T-cell (primary cell): ENCODE measurements at regions not wholly inside any gene's neighbourhood (a gene's known extent, or its start where the extent isn't known, plus 50 kb on each side); places are given as distances from the start of the nearest gene placed in this dataset.

Experiments
- ATAC-seq, 4 experiments: fragments of 200-7000 bp in 3 of 4; fragments of 150-1000 bp in 1 of 4; cut with Tn5 transposase; replicated peaks in 1 of 4; 1 replicate in 3 of 4; 2 replicates in 1 of 4; pipeline ENCODE4 v1.10.0; 2021; ENCODE audit warnings: moderate library complexity in 3 of 4, mild to moderate bottlenecking in 2 of 4, moderate number of reproducible peaks in 1 of 4
- CTCF ChIA-PET, 2 donors: fragments of 300-600 bp; sonication (Branson Sonifier 250); formaldehyde crosslinking; loops; one replicate each; lab custom pipeline; 2022; ENCODE audit warnings: antibody characterized with exemption in 2 of 2; lab: Charles Lee
- POLR2A ChIA-PET, 2 donors: fragments of 300-600 bp; sonication (Branson Sonifier 250); formaldehyde crosslinking; loops; one replicate each; lab custom pipeline; 2022; ENCODE audit warnings: antibody characterized with exemption in 2 of 2; lab: Charles Lee
- DNase-seq, 35 experiments: peaks; one replicate each; pipeline versions ENCODE4 v3.0.0 to v3.0.0-alpha.2; 2013 to 2023
- H3K27ac ChIP-seq: one replicate; pipeline ENCODE4 v1.5.1; 2013; ENCODE audit warnings: low read length
- H3K27me3 ChIP-seq, 2 experiments: replicated peaks in 1 of 2; 1 replicate in 1 of 2; 2 replicates in 1 of 2; pipeline versions ENCODE4 v1.6.1 to v1.7.0; 2013; ENCODE audit warnings: low read length in 1 of 2, mixed read lengths in 1 of 2; ENCODE audit not compliant: control insufficient read depth in 2 of 2, insufficient read depth in 2 of 2; ENCODE audit errors: extremely low read depth in 1 of 2
- H3K36me3 ChIP-seq, 2 donors: 1 replicate in 1 of 2; 2 replicates in 1 of 2; pipeline versions ENCODE4 v1.6.1 to v1.7.0; 2013; ENCODE audit warnings: low read length in 1 of 2; ENCODE audit not compliant: control insufficient read depth in 2 of 2, insufficient read depth in 1 of 2; ENCODE audit errors: extremely low read depth in 1 of 2
- H3K4me1 ChIP-seq, 2 experiments: 1 replicate in 1 of 2; 2 replicates in 1 of 2; pipeline versions ENCODE4 v1.6.1 to v1.7.0; 2013; ENCODE audit warnings: low read length in 2 of 2, mixed read lengths in 1 of 2; ENCODE audit not compliant: insufficient read depth in 2 of 2, control insufficient read depth in 1 of 2; ENCODE audit errors: extremely low read depth in 1 of 2
- H3K4me3 ChIP-seq, 2 donors: 1 replicate in 1 of 2; 2 replicates in 1 of 2; pipeline versions ENCODE4 v1.5.1 to v1.7.0; 2013; ENCODE audit warnings: mild to moderate bottlenecking in 2 of 2, low read length in 1 of 2, moderate library complexity in 1 of 2; ENCODE audit not compliant: control insufficient read depth in 1 of 2; ENCODE audit errors: extremely low read depth in 1 of 2
- H3K9me3 ChIP-seq: 2 replicates; pipeline ENCODE4 v1.7.0; 2013
- H3K27ac Mint-ChIP-seq, 2 donors: one replicate each; pipeline ENCODE4 v1.8.0; 2020 to 2021; ENCODE audit warnings: mild to moderate bottlenecking in 2 of 2, mixed read lengths in 2 of 2
- H3K27me3 Mint-ChIP-seq, 2 donors: one replicate each; pipeline ENCODE4 v1.8.0; 2021 to 2022; ENCODE audit warnings: mixed read lengths in 2 of 2
- H3K36me3 Mint-ChIP-seq: one replicate; pipeline ENCODE4 v1.8.0; 2021; ENCODE audit warnings: mixed read lengths
- H3K4me1 Mint-ChIP-seq, 3 donors: one replicate each; pipeline ENCODE4 v1.8.0; 2020 to 2022; ENCODE audit warnings: mixed read lengths in 3 of 3, mild to moderate bottlenecking in 1 of 3
- H3K4me3 Mint-ChIP-seq, 3 donors: one replicate each; pipeline ENCODE4 v1.8.0; 2020 to 2022; ENCODE audit warnings: mild to moderate bottlenecking in 3 of 3, mixed read lengths in 3 of 3, moderate library complexity in 3 of 3
- H3K9me3 Mint-ChIP-seq, 3 donors: one replicate each; pipeline ENCODE4 v1.8.0; 2020 to 2022; ENCODE audit warnings: mixed read lengths in 3 of 3
- WGBS: methylation state at CpG from one replicate; pipeline ENCODE4 v1.1.5; 2013; ENCODE audit warnings: missing lambda C conversion rate; ENCODE audit not compliant: insufficient coverage; 5-methylcytosine and 5-hydroxymethylcytosine counted together

GRCh38 chr2:121133551-121134319, 151.3 kb downstream of the TFCP2L1 start:
- Mint-ChIP-seq H3K9me3 (no peaks in the 10 kb centered on the region), H3K4me1 (no peaks in the 10 kb centered on the region), H3K27ac (no peak overlapping the region), H3K36me3 (no peaks in the 10 kb centered on the region), H3K27me3 (no peaks in the 10 kb centered on the region), H3K4me3 (no peak overlapping the region)
- H3K27me3 ChIP-seq, result peaks cover 0 to 15% of the 10 kb centered on the region in 2 experiments
- H3K36me3 ChIP-seq, result no peaks in the 10 kb centered on the region
- ATAC-seq, result no peak
- WGBS, result 90% methylated on average over 11 of the region's 13 CpGs
- POLR2A ChIA-PET, result no interaction called here
- no peak overlapping the region for H3K4me3 ChIP-seq
- DNase-seq, result no peak
- no peak overlapping the region for H3K27ac ChIP-seq
- CTCF ChIA-PET, result no interaction called here
- no peaks in the 10 kb centered on the region for H3K4me1 ChIP-seq
- H3K9me3 ChIP-seq, result no peaks in the 10 kb centered on the region

DNA sequence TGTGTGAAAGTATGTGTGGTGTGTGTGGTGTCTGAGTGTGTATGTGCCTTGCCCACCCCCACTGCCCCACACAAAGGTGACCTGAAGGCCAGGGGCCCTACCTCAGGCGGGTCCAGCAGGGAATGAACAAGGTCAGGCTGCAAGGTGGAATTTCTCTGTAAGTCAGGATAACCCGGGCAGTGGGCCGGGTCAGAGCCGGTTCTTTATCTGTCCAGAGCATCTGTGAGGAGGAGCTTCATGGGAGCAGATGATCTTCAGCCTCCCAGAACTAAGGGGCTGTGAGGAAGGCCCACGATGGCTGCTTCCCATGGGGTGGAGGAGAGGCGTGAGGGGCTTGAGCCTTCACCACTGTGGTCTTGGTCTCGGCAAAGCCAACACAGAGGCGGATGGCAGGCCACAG, 150.3 kb downstream of the TFCP2L1 start:
- no peak overlapping the region for H3K27ac Mint-ChIP-seq
- H3K27me3 Mint-ChIP-seq, result peaks cover 0 to 4% of the 10 kb centered on the region in 2 donors
- CTCF ChIA-PET, result no interaction called here

DNA sequence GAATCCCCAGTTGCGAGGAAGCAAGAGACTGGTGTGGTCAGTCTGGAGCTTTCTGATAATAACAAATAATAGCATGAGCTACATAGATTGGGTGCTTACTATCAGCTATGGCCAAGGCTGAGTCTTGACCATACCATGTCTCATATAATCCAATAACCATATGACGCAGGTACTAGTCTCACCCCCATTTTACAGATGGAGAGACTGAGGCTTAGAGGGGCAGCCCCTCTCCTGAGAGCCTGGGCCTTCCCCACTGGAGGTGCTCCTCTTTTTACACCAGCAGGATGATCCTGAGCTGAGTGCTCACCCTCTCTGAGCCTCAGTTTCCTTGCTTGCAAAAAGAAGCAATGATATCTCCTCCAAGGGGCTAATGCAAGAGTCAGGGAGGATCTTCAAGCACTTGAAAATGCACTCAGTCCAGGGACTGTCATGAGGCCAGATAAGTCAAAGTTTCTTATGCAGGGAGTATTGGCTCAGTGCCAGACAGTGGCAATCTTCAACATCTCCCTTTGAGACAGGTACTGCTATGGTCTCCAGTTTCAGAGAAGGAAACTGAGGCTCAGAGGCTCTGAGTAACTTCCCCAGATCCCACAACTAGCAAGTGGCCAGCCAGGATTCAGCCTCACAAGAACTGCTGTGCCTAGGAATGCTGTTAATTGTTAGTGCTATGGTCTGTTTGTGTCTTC, 149.7 kb downstream of the TFCP2L1 start:
- peaks cover 0 to 18% of the 10 kb centered on the region in 2 experiments for H3K27me3 ChIP-seq
- no peak overlapping the region for H3K27ac Mint-ChIP-seq
- no peaks in the 10 kb centered on the region for H3K36me3 Mint-ChIP-seq
- H3K9me3 Mint-ChIP-seq, result peaks cover 0 to 3% (median 0%) of the 10 kb centered on the region in 3 donors
- no peaks in the 10 kb centered on the region for H3K36me3 ChIP-seq
- H3K27me3 Mint-ChIP-seq, result peaks cover 0 to 4% of the 10 kb centered on the region in 2 donors
- POLR2A ChIA-PET, result no interaction called here
- H3K4me1 Mint-ChIP-seq, result no peaks in the 10 kb centered on the region
- no peaks in the 10 kb centered on the region for H3K4me1 ChIP-seq
- no peak overlapping the region for H3K4me3 ChIP-seq
- DNase-seq (no peak), ATAC-seq (no peak)
- WGBS, result 0% methylated on average over 1 of the region's 2 CpGs
- H3K9me3 ChIP-seq, result no peaks in the 10 kb centered on the region
- CTCF ChIA-PET, result no interaction called here
- no peak overlapping the region for H3K4me3 Mint-ChIP-seq
- H3K27ac ChIP-seq, result no peak overlapping the region

More for the DNA sequence above, 150.3 kb downstream of the TFCP2L1 start:
- Histone ChIP-seq H3K27ac (no peak overlapping the region), H3K4me1 (no peaks in the 10 kb centered on the region), H3K27me3 (peaks cover 0 to 17% of the 10 kb centered on the region in 2 experiments), H3K36me3 (no peaks in the 10 kb centered on the region), H3K9me3 (no peaks in the 10 kb centered on the region), H3K4me3 (no peak overlapping the region)
- Mint-ChIP-seq H3K36me3 (no peaks in the 10 kb centered on the region), H3K9me3 (peaks cover 0 to 3% (median 0%) of the 10 kb centered on the region in 3 donors), H3K4me3 (no peak overlapping the region), H3K4me1 (no peaks in the 10 kb centered on the region)
- no peak for ATAC-seq
- POLR2A ChIA-PET, result no interaction called here
- DNase-seq, result no peak
- 100% methylated on average over 3 of the region's 8 CpGs for WGBS

GRCh38 chr2:121136323-121136722, 148.7 kb downstream of the TFCP2L1 start:
- H3K27ac ChIP-seq, result no peak overlapping the region
- no peaks in the 10 kb centered on the region for H3K4me1 ChIP-seq
- Mint-ChIP-seq H3K27ac (no peak overlapping the region), H3K9me3 (peaks cover 0 to 3% (median 0%) of the 10 kb centered on the region in 3 donors), H3K4me3 (no peak overlapping the region), H3K27me3 (peaks cover 0 to 4% of the 10 kb centered on the region in 2 donors), H3K4me1 (no peaks in the 10 kb centered on the region), H3K36me3 (no peaks in the 10 kb centered on the region)
- H3K9me3 ChIP-seq, result no peaks in the 10 kb centered on the region
- ChIA-PET CTCF (no interaction called here), POLR2A (interaction anchor here in 1 of 2 donors (0.5 kb wide), 1 partner anchor 736 kb away, joined by 3 read pairs; no protein-coding TSS in a partner anchor)
- WGBS, result 79% methylated on average over 2 of the region's 3 CpGs
- peaks cover 0 to 15% of the 10 kb centered on the region in 2 experiments for H3K27me3 ChIP-seq
- H3K4me3 ChIP-seq, result no peak overlapping the region
- ATAC-seq (no peak), DNase-seq (no peak)
- H3K36me3 ChIP-seq, result no peaks in the 10 kb centered on the region

- no peaks in the 10 kb centered on the region for H3K36me3 Mint-ChIP-seq
- Histone ChIP-seq H3K9me3 (no peaks in the 10 kb centered on the region), H3K36me3 (no peaks in the 10 kb centered on the region), H3K27me3 (peaks cover 0 to 16% of the 10 kb centered on the region in 2 experiments), H3K4me3 (no peak overlapping the region), H3K27ac (no peak overlapping the region), H3K4me1 (no peaks in the 10 kb centered on the region)
- peaks cover 0 to 4% of the 10 kb centered on the region in 2 donors for H3K27me3 Mint-ChIP-seq
- ChIA-PET CTCF (no interaction called here), POLR2A (no interaction called here)
- no peak overlapping the region for H3K4me3 Mint-ChIP-seq
- WGBS, result 19% methylated on average over 2 of the region's 7 CpGs
- H3K9me3 Mint-ChIP-seq, result peaks cover 0 to 3% (median 0%) of the 10 kb centered on the region in 3 donors
- no peak overlapping the region for H3K27ac Mint-ChIP-seq
- H3K4me1 Mint-ChIP-seq, result no peaks in the 10 kb centered on the region
- no peak for DNase-seq
- no peak for ATAC-seq
These were observed 147.4 kb downstream of the TFCP2L1 start for GRCh38 chr2:121137571-121137970.

GRCh38 chr2:121140734-121141133, 144.3 kb downstream of the TFCP2L1 start:
- H3K4me1 ChIP-seq, result no peaks in the 10 kb centered on the region
- no peaks in the 10 kb centered on the region for H3K9me3 ChIP-seq
- ChIA-PET POLR2A (no interaction called here), CTCF (interaction anchor here in 1 of 2 donors (0.6 kb wide), 1 partner anchor 58 kb away, joined by 4 read pairs; no protein-coding TSS in a partner anchor)
- no peak overlapping the region for H3K4me3 Mint-ChIP-seq
- no peaks in the 10 kb centered on the region for H3K36me3 Mint-ChIP-seq
- H3K4me1 Mint-ChIP-seq, result no peaks in the 10 kb centered on the region
- H3K9me3 Mint-ChIP-seq, result peaks cover 0 to 3% (median 0%) of the 10 kb centered on the region in 3 donors
- DNase-seq, result no peak
- ATAC-seq, result no peak
- WGBS, result 100% methylated on average over 1 of the region's 3 CpGs
- H3K27ac ChIP-seq, result no peak overlapping the region
- peaks cover 0 to 15% of the 10 kb centered on the region in 2 experiments for H3K27me3 ChIP-seq
- no peak overlapping the region for H3K27ac Mint-ChIP-seq
- no peaks in the 10 kb centered on the region for H3K36me3 ChIP-seq
- no peak overlapping the region for H3K4me3 ChIP-seq
- H3K27me3 Mint-ChIP-seq, result peaks cover 0 to 4% of the 10 kb centered on the region in 2 donors
